Mucosa of rectum (tissue), 2 donors: ENCODE measurements at regions not wholly inside any gene's neighbourhood (a gene's known extent, or its start where the extent isn't known, plus 50 kb on each side); places are given as distances from the start of the nearest gene placed in this dataset.

Experiments
- H3K27ac ChIP-seq, 2 donors: one replicate each; pipeline ENCODE4 v1.7.0; 2013; ENCODE audit warnings: inconsistent platforms in 2 of 2, low read depth in 2 of 2, low read length in 2 of 2
- H3K27me3 ChIP-seq, 2 donors: one replicate each; pipeline ENCODE4 v1.7.0; 2013; ENCODE audit warnings: low read length in 2 of 2; ENCODE audit not compliant: control insufficient read depth in 2 of 2, insufficient read depth in 2 of 2
- H3K36me3 ChIP-seq, 2 donors: one replicate each; pipeline ENCODE4 v1.7.0; 2013; ENCODE audit warnings: low read length in 2 of 2; ENCODE audit not compliant: control insufficient read depth in 2 of 2, insufficient read depth in 2 of 2
- H3K4me1 ChIP-seq, 2 donors: one replicate each; pipeline ENCODE4 v1.7.0; 2013; ENCODE audit warnings: low read length in 2 of 2, mild to moderate bottlenecking in 1 of 2; ENCODE audit not compliant: control insufficient read depth in 2 of 2, insufficient read depth in 2 of 2
- H3K4me3 ChIP-seq, 2 donors: one replicate each; pipeline ENCODE4 v1.7.0; 2013; ENCODE audit warnings: low read length in 2 of 2
- H3K9ac ChIP-seq, 2 donors: one replicate each; pipeline ENCODE4 v1.7.0; 2013; ENCODE audit warnings: low read length in 2 of 2, low read depth in 1 of 2, mild to moderate bottlenecking in 1 of 2
- H3K9me3 ChIP-seq, 2 donors: one replicate each; pipeline ENCODE4 v1.7.0; 2013; ENCODE audit warnings: low read length in 2 of 2; ENCODE audit not compliant: control insufficient read depth in 2 of 2
- donor health status: healthy.
- donor health status: Normal muscosa, but diverticular disease.

DNA sequence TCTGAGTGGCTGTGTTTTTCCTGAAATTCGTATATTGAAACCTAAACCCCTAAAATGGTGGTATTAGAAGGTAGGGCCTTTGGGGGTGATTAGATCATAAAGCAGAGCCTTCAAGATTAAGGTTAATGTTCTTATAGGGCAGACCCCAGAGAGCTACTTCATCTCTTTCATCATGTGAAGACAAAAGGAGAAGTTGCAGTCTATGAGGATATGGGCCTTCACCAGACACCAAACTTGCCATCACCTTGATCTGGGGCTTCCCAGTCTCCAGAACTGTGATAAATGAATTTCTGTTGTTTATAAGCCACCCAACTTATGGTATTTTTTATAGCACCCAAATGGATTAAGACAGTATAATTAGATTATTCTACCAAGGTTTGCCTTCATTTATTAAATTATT, 275.0 kb upstream of the ATP2B1 start:
- no peak overlapping the region for H3K9ac ChIP-seq
- no peaks in the 10 kb centered on the region for H3K27me3 ChIP-seq
- H3K4me1 ChIP-seq, result no peaks in the 10 kb centered on the region
- no peaks in the 10 kb centered on the region for H3K9me3 ChIP-seq
- no peak overlapping the region for H3K4me3 ChIP-seq
- no peak overlapping the region for H3K27ac ChIP-seq
- no peaks in the 10 kb centered on the region for H3K36me3 ChIP-seq

DNA sequence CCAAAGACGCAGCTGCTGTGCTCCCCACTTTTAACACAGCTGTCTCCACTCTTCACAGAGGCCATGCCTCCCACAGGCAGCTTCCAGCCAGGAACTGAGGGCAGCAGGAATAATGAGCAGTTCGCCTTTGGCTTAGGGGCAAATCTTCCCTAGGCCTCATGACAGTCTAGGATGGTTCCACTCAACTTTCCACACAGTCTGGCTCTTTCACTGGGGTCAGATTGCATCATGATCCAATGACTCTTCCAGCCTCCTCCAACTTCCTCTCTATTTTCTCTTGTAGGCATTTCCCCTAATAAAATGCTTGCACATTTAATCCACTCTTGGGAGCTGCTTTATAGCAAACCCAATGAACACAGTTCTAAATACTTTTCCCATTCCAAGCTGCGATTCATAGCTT, 271.6 kb upstream of the ATP2B1 start:
- no peak overlapping the region for H3K9ac ChIP-seq
- no peaks in the 10 kb centered on the region for H3K4me1 ChIP-seq
- H3K36me3 ChIP-seq, result no peaks in the 10 kb centered on the region
- H3K27ac ChIP-seq, result no peak overlapping the region
- H3K9me3 ChIP-seq, result no peaks in the 10 kb centered on the region
- no peaks in the 10 kb centered on the region for H3K27me3 ChIP-seq
- H3K4me3 ChIP-seq, result no peak overlapping the region

DNA sequence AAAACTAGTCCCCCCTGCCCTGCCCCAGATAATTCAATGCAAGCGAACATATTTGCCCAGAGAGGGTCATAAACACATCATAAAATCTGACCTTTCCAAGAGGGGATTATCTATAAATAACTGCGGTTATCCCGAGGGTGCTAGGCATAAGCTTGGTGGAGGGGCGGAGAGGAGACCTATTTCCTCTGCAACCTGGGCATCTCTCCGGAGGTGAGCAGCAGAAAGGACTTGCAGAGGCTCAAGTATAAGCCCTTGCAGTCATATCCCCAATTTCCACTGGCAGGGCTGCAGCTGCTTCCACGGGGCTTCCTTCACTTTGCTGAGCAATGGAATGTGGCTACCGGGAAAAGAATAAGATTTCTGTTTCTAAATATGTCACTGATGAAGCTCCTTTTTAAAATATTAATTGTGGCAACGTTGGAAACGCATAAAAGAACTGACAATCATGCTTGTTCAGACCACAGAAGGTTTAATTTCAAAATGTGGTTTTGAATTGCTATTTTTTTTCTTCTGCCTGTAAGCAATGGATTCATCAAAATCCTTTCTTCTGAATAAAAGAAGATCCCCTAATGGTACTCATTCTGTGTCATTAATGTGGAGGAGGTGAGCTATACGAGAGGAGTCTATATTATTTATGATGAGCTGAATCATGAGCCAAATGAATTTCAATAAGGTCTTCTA, 268.9 kb upstream of the ATP2B1 start:
- H3K36me3 ChIP-seq, result no peaks in the 10 kb centered on the region
- H3K4me1 ChIP-seq, result no peaks in the 10 kb centered on the region
- no peak overlapping the region for H3K9ac ChIP-seq
- no peak overlapping the region for H3K27ac ChIP-seq
- no peaks in the 10 kb centered on the region for H3K9me3 ChIP-seq
- H3K27me3 ChIP-seq, result no peaks in the 10 kb centered on the region
- no peak overlapping the region for H3K4me3 ChIP-seq

DNA sequence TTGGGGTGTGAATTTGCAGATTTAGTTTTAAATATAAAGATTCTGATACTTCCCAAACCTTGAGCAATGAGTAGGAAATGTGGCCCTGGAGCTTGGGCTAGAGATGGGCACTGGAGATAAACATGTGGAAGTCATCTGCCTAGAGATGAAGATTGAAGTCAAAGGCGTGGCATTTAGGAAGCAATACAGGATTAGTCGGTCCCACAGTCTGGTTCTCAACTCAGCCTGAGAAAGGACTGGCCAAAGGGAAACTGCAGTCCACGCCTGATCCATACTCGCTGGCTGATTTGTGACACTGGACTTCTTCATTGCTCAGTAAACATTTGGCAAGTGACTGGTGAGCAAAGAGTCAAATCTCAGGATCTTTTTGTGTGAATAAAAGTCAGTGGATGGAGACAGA, 268.2 kb upstream of the ATP2B1 start:
- Histone ChIP-seq H3K27ac (no peak overlapping the region), H3K9me3 (no peaks in the 10 kb centered on the region), H3K4me1 (peaks cover 0 to 2% of the 10 kb centered on the region in 2 donors), H3K4me3 (no peak overlapping the region), H3K36me3 (no peaks in the 10 kb centered on the region), H3K9ac (no peak overlapping the region), H3K27me3 (no peaks in the 10 kb centered on the region)

DNA sequence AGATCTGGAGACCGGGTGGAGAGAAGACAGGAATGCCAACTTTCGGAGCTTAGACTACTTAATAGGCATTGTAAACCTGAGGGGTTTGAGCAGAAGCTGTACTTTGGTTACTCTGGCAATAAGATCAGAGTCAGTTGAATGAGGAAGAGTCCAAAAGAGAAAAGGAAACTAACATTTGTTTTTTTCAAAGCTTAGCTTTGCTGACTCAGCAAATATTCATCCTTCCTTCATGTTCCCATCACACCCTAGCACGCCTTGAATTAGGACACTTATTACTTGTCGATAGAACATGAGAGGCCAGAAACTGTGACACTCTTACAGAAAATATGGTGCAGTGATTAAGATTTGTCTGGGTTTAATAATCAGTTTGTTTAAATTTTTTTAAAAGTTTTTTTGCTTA, 266.9 kb upstream of the ATP2B1 start:
- no peak overlapping the region for H3K9ac ChIP-seq
- H3K27me3 ChIP-seq, result no peaks in the 10 kb centered on the region
- no peaks in the 10 kb centered on the region for H3K9me3 ChIP-seq
- no peak overlapping the region for H3K4me3 ChIP-seq
- H3K27ac ChIP-seq, result no peak overlapping the region
- H3K36me3 ChIP-seq, result no peaks in the 10 kb centered on the region
- H3K4me1 ChIP-seq, result peaks cover 0 to 3% of the 10 kb centered on the region in 2 donors

DNA sequence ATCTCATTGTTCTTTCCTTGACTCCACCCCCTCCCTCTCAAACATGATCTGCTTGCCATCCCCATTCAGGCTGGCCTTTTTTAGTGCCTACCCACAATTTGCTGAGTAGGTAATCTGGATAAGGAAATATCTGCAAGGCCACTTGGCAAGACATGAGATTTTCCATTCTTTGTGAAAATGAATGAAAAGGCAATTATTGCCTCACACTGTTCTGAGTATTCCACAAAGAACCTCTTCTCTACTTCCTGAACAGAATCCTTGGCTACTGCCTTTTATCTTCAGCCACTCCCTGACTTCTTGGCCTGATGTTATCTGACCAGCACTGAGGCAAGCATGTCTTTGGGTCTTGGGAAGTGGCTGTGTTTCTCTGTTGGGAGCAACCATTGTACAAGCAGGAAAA, 263.2 kb upstream of the ATP2B1 start:
- Histone ChIP-seq H3K9me3 (no peaks in the 10 kb centered on the region), H3K27me3 (no peaks in the 10 kb centered on the region), H3K4me3 (no peak overlapping the region), H3K4me1 (peaks cover 3 to 6% of the 10 kb centered on the region in 2 donors), H3K27ac (no peak overlapping the region), H3K36me3 (no peaks in the 10 kb centered on the region), H3K9ac (no peak overlapping the region)

DNA sequence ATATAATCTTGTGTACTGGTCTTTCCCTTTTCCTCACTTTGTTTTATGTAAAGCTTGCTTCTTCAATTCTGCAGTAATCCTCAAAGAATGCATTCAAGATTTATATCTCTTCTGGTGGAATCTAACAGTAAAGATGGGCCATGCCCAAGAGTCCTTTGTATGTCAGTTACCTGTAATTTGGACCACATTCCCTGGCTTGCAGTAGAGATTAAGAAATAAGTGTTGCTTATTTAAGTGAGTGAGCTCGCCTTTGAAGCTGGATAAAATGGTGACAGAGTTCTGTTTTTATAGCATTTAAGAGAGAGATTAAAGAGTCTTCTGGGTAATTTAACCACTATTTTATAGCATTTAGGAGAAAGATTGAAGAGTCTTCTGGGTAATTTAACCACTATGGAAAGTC, 262.1 kb upstream of the ATP2B1 start:
- Histone ChIP-seq H3K9ac (no peak overlapping the region), H3K4me1 (peaks cover 3 to 6% of the 10 kb centered on the region in 2 donors), H3K4me3 (no peak overlapping the region), H3K27ac (no peak overlapping the region), H3K9me3 (no peaks in the 10 kb centered on the region), H3K36me3 (no peaks in the 10 kb centered on the region), H3K27me3 (no peaks in the 10 kb centered on the region)

DNA sequence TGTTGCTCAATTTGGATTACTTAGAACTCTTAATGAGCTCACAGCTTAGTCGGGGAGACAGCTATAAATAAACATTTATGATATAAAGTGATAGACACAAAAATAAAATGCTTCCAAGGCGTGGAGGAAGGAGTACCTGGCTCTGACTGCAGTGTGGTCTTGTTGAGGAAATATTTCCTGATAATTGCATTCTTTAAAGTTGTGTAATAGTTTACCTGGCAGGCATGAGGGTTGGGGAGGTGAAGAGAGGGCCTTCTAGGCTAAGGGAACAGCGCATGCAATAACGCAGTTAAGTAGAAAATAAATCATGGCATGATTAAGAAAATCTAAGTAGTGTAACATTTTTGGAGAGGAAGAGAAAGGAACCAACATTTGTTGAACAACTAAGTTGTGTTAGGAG, 260.5 kb upstream of the ATP2B1 start:
- Histone ChIP-seq H3K9ac (no peak overlapping the region), H3K4me1 (peaks cover 3 to 6% of the 10 kb centered on the region in 2 donors), H3K9me3 (no peaks in the 10 kb centered on the region), H3K36me3 (no peaks in the 10 kb centered on the region), H3K27me3 (no peaks in the 10 kb centered on the region), H3K4me3 (no peak overlapping the region), H3K27ac (no peak overlapping the region)

DNA sequence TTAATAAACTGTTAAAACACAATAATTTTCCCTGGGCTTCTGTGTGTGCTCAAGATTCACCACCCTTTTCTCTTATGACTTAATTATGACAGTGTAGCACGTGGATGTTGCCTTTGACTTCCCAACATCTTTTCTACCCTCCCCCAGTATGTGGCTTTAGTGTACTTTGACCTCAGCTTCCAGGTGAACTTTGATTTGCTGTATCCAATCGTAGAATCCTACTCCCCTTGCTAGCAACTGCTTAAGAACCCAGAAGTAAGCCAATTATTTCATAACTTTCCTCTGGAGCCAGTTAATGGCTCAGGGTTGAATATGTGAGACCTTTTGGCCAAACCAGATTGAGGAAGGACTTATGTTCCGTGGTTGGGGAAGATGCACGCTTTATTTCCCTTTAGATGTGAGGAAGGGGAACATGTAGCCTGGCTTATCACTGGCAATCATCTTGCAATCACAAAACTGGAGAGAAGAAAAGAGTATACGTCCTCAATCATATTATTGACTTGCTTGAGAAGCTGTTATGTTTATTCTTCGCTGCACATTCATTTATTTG, 259.6 kb upstream of the ATP2B1 start:
- no peaks in the 10 kb centered on the region for H3K36me3 ChIP-seq
- peak overlapping the region; percentile 26 to 49 for H3K27ac ChIP-seq
- no peak overlapping the region for H3K9ac ChIP-seq
- no peaks in the 10 kb centered on the region for H3K27me3 ChIP-seq
- no peak overlapping the region for H3K4me3 ChIP-seq
- H3K4me1 ChIP-seq, result peaks cover 7 to 9% of the 10 kb centered on the region in 2 donors
- no peaks in the 10 kb centered on the region for H3K9me3 ChIP-seq

DNA sequence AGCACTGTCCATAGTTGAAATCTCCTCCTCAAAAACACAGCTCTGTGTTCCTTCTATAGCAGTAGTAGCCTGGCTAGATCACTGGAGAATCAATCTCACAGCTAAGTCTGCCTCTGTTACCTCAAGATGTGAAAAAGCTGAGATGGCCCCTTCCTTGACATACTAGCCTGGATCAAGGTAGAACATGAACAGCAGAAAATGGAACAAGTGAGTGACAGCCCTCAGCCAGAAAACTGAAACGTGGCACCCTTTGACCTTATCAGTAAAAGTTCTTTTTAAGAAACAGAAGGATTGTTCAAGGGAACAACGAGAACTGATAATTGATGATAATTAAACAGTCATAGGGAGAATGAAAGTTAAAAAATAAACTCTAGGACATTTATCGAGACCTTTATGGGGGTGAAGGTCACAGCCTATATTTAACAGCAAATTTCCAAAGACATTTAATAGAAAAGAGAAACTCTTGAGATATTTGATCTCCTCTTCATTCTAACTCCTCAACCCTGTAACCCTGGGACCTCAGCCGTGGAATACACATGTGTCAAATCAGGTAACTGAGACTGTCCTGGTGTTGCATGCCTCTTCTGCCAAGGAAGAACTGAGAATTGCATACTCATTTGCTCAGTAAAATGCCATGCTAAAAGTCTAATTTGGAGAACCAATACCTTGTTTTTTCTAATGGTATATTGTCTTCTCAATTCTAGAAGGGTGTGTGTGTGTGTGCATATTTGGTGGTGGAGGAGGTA, 258.0 kb upstream of the ATP2B1 start:
- no peak overlapping the region for H3K4me3 ChIP-seq
- H3K27me3 ChIP-seq, result no peaks in the 10 kb centered on the region
- peaks cover 9 to 16% of the 10 kb centered on the region in 2 donors for H3K4me1 ChIP-seq

More for the DNA sequence above, 258.0 kb upstream of the ATP2B1 start:
- Histone ChIP-seq H3K27ac (no peak overlapping the region), H3K36me3 (no peaks in the 10 kb centered on the region), H3K9ac (no peak overlapping the region), H3K9me3 (no peaks in the 10 kb centered on the region)
